Hepatocyte (in vitro differentiated cells): ENCODE measurements at regions not wholly inside any gene's neighbourhood (a gene's known extent, or its start where the extent isn't known, plus 50 kb on each side); places are given as distances from the start of the nearest gene placed in this dataset.

Experiments
- CTCF ChIP-seq: fragments of 200-600 bp; sonication (generic); IDR thresholded peaks from 2 replicates; pipeline ENCODE4 v1.5.1; 2016; ENCODE audit warnings: antibody characterized with exemption, mild to moderate bottlenecking; ENCODE audit not compliant: poor library complexity
- EZH2 ChIP-seq: fragments of 200-600 bp; sonication (generic); IDR thresholded peaks from 2 replicates; pipeline ENCODE4 v1.6.1; 2016; ENCODE audit warnings: antibody characterized with exemption, mild to moderate bottlenecking, borderline replicate concordance
- EZH2phosphoT487 ChIP-seq: fragments of 200-600 bp; sonication (generic); IDR thresholded peaks from one replicate; pipeline ENCODE4 v1.6.1; 2018; ENCODE audit warnings: antibody characterized with exemption, mild to moderate bottlenecking, low read depth, moderate library complexity; ENCODE audit not compliant: unreplicated experiment, severe bottlenecking

- no peak for TF ChIP-seq CTCF
- no peak for TF ChIP-seq EZH2phosphoT487
- no peak for TF ChIP-seq EZH2
Measured at GRCh38 chr20:5390720-5391119, 74.0 kb upstream of the PROKR2 start.
